GM21528 (cell line): ENCODE measurements at regions not wholly inside any gene's neighbourhood (a gene's known extent, or its start where the extent isn't known, plus 50 kb on each side); places are given as distances from the start of the nearest gene placed in this dataset.
A peak's percentile ranks its signal among the peaks of the same experiment; 100 is the strongest.

Experiments
- ATAC-seq: cut with Tn5 transposase; IDR thresholded peaks from one replicate; pipeline ENCODE4 v1.9.1; 2021; ENCODE audit warnings: mild to moderate bottlenecking, moderate library complexity; ENCODE audit not compliant: unreplicated experiment, low FRiP score

DNA sequence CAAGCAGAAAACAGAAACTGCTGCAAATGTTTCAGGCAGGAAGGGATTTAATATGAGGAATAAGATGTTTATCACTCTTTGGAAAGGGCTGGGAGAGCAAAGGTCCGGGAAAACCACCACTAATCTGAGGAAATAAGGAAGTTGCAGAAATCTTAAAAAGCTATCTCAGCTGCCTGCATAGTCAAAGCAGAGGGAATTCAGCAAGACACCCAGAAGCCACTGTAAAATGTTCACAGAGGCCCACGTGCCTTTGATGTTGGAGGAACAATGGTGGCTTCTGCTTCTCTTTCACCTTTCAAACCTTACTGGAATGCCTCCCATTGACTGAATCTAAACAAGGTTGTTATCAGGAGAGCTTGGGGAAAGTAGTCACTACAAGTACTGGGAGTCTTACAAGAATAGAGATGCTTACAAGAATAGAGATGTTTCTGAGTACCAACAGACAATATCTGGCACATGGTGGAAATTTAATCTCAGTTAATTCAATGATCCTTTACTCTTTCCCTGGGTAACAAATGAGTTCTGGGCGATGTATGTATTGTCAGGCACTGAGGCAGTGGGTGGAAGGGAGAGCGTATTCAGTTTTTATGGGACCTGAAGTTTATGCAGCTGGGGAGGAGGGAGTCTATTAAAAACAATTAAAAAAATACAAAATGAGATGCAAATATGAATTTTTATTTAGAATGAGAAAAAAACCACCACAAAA is 56.1 kb upstream of the MED13 start:
- ATAC-seq = no peak

DNA sequence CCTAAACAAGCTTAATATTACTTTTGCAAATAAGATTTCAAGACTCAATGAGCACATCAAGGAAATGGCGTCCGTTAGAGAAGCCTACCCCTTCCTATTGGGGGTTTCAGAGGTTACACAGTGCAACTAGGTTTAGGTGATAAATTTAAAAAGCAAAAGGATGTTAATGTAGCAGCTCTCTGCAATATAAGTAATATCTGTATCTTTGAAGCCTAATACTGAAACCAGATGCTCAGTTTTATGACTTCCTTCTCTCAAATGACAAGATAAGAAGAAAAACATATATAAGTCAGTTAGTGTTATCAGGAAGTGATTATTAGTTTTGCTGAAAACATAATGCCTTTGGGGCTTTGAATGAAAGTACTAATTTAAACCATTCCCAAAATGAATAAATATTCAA is 54.3 kb upstream of the MED13 start:
- peak; percentile 76 for ATAC-seq
